ENCODE measurements at regions not wholly inside any gene's neighbourhood (a gene's known extent, or its start where the extent isn't known, plus 50 kb on each side); places are given as distances from the start of the nearest gene placed in this dataset.

DNA sequence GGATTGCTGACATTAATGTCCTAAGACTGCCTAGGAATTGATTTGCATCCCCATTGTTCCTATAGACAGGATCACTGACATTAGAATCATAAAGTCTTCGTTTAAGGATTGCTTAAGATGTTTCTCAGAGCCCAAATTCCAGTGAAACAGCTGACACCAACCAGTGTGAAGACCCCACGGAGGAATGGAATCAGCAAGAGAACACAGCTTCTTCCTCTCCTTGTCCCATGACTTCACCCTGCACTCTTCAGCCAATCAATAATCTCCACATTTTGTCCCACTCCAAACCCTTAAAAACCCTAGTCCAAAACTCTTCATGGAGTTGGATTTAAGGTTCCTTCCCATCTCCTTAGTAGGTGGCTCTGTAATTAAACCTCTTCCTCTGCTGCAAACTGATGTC, 157.0 kb upstream of the NDUFV2 start:
- DNase-seq, result no peak

DNA sequence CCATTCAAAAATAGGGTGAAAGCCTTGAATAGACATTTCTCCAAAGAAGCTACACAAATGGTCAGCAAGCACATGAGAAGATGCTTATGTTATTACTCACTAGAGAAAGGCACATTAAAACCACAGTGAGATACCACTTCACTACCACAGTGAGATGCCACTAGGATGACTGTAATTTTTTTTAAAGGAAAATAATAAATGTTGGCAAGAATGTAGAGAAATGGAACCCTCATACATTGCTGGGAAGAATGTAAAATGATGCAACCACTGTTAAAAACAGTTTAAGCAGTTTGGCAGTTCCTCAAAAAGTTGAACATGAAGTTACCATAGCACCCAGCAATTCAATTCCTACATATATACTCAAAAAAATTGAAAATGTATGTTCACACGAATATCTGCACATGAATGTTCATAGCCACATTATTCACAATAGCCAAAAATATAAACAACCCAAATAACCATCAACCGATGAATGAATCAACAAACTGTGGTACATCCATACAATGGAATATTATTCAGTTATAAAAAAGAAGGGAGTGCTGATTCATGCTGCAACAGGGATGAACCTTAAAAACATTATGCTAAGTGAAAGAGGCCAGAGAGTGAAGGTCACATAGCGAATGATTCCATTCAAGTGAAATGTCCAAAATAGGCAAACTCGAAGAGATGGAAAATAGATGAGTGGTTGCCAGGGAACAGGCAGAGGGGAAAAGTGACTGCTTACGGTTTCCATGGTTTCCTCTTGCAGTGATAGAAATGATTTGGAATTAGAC, 156.2 kb upstream of the NDUFV2 start:
- DNase-seq, result no peak

DNA sequence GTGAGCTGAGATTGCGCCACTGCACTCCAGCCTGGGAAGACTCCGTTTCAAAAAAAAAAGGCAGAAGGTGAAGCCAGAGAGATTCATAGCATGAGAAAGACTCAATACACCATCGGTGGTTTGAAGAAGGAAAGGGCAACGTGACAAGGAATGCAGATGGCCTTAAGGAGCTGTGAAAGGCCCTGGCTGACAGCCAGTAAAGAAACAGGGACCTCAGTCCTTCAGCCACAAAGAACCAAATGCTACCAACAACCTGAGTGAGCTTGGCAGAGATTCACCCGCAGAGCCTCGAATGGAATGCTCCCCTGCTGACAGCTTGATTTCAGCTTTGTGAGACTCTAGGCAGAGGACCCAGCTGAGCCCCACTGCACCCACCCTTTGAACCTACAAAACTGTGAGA, 154.9 kb upstream of the NDUFV2 start:
- DNase-seq, result no peak

DNA sequence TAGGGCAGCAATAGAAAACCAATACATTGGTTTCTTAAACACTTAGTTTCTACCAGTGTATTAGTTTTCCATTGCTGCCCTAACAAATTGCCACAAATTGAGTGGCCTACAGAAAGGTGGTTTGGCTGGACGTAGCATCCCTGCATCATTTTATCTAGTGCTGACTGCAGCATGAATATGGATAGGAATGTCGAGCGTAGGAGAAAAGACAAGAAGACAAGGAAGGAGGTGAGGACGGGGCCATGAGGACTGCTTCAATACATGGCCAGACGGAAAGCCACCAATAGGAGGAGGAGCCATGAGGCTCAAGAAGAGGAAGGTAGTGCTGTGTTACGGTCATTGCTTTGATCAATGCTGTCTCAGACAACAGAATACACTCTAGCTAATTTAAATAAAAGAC, 154.5 kb upstream of the NDUFV2 start:
- no peak for DNase-seq

DNA sequence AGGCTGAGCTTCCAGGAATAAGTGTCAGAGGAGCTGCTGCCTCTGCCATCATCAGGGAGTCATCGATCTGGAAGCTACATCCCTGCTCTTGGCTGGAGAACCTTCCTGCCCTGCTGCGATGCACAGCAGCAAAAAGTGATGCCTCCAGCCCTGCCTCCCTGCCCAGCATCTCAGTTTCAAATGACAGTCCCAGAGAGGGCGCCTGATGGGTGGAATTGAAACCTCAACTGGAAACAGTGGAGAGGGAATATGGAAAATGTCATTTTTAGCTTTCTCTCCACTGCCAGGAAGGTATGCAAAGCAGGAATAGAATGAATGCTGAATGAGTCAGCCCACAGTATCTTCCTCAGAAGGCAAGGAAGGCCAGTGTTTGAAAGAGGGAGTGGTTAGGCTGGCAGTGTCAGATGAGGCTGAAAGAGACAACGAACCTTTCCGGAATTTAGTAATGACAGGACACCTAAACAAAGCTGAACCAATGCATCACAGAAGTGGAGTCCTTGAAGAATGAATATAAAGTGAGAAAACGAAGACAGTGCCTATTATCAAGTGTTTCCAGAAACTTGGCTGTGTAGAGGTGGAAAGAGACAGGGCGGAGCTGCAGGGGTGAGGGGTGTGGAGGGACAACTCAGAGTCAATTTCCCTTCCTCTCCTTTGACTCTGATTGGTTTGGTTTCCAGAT, 153.9 kb upstream of the NDUFV2 start:
- DNase-seq, result no peak

DNA sequence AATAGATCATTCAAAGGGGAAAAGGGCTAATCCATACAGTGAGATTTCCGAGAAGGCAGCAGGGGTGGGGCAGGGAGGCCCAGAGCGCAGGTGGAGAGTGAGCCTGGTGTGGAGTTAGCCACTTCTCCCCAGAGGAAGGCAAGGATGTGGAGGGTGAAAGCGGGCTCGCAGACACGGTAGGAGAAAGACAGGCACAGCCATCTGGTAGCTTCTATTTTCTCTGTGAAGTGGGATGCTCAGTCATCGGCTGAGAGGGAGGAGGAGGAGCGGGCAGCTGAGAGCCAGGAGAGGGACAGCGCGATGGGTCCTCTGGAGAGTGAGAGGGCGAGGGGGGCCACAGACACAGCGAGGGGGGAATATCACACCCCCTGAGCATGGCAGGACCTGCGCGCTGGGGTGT, 153.3 kb upstream of the NDUFV2 start:
- peak; percentile 52 for DNase-seq

DNA sequence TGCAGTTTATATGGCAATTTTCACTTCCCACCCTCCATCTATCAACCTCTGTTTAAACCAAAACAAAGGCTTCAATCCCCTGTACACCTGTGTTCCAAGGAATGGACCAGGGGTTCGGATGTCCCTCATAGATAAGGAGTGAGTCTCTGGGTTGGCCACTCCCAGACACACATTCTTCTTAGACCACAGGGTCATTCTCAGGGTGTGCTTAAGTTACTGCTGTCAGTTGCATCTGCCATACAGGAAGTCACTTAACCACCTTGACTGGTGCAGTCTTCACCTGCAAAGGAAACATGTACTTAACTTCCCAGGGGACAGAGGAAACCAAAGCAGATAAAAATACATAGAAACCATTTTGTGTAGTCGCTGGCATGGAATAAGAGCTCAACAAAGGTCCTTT, 151.0 kb upstream of the NDUFV2 start:
- DNase-seq, result no peak

DNA sequence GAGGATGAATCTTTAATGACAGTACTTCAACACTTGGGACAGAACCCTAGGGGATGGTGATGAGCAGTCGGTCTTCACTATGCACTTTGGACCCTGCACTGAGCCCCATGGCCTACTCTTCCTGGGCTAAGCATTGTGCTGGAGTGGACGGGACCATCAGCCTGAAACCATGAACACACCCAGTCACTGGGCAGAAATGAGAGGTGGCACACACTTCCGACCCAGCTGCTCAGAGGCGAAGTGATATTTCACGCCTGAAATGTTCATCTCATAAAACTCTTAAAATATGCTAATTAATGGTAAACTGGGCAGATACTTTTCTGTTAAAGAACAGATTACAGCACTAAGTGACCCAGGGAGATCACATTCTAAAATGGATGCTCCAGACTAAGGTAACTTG, 150.3 kb upstream of the NDUFV2 start:
- DNase-seq, result no peak

DNA sequence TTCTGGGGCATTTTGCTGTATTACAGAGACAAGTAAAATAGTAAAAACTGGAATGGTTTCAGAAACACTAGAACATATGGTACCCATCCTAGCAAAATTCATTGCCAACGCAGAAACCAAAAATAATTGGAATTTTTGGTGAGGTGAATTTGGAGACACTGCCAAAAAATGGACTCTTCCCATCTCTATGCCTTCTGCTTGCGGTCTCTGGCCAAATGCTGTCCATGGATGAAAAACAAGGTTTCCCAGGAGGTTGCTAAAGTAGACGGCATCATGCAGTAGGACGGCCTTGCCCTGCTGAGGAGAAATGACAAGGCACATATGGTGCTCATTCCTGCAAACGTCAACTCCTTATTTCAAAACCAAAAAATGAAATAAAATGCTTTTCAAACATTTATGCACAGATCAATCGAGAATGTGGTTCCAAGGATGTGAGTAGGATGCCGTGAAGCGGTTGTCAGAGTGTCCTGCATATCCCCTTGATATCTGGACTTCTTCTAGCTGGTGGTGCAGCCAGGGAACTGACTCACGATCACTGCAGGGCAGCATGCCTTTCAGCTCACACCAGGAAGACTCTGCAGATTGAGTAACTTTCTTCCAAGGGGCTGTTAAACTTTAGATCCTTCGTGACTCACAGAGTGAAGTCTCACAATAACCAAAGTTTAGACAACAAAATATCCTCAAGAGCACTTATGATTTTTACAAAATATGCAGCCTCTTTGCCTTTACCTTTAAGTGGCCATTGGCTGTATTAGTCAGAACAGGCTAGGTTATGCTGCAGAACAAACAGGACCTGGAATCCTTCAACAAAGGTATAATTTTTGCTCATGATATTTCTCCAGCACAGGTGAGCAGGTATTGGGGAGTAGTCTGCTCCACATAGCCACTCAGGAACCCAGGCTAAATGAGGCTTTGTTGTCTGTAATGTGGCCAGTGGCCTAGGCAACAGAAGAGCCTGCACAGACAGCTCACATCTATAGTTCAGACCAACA, 149.4 kb upstream of the NDUFV2 start:
- DNase-seq, result no peak

DNA sequence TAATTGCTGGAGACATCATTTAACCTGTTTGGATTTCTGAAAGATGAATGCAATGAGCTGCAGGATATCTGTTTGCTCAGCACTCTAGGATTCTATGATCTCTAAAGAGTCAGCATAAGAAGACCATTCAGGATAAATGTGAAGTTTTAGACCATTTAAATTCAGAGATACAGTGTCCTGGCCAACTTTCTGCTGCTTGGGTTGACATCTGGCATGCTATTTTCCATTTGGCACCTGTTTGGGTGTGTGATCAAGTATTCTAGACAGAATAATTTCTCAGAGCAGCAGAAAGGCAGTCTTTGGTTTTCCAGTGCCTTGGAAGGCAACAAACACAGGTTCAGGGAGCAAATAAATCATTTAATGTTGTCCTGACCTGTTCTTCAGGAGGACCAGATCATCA, 144.8 kb upstream of the NDUFV2 start:
- DNase-seq, result no peak

DNA sequence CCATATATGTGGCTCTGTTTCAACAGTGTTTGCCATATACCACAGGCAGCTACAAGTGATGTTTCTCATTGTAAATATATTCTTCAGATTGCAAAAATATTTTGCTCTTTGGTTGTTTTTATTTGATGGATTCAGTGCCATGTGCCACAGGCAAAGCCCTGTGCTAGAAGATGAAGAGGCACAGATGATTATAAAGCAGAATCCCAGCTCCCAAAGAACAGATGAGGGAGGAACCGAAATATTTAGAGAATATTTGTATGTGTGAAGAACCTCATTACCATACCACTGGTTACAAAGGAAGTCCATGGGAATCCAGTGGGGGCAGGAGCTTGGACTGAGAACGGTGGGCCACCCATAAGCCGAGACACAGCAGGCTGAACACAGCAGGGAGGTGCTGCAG, 143.8 kb upstream of the NDUFV2 start:
- DNase-seq, result no peak

DNA sequence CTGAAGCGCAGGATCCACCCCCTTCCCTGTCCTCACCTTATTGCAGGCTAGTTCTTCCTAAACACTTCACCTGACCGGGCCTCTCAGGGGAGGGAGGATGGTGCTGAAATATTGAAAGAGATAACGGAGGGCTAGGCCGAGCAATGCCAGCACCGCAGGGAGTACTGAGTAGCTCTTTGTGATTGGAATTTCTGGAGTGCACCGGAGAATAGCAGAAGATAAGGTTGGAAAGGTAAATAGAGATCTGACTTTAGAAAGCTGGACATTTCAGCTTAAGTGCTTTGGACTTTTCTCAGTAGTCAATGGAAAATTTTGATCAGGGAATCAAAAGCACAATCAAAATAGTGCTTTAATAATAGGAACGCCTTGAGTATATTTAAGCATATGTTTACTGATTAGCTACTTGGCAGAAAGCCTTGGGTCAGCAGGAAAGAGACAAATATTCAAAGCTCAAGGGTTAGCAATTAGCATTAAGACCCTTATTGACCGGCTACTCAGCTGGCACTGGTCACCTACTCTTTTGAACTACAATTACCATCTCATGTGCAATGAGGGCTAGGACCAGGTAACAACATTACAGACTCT, 142.9 kb upstream of the NDUFV2 start:
- DNase-seq, result no peak

DNA sequence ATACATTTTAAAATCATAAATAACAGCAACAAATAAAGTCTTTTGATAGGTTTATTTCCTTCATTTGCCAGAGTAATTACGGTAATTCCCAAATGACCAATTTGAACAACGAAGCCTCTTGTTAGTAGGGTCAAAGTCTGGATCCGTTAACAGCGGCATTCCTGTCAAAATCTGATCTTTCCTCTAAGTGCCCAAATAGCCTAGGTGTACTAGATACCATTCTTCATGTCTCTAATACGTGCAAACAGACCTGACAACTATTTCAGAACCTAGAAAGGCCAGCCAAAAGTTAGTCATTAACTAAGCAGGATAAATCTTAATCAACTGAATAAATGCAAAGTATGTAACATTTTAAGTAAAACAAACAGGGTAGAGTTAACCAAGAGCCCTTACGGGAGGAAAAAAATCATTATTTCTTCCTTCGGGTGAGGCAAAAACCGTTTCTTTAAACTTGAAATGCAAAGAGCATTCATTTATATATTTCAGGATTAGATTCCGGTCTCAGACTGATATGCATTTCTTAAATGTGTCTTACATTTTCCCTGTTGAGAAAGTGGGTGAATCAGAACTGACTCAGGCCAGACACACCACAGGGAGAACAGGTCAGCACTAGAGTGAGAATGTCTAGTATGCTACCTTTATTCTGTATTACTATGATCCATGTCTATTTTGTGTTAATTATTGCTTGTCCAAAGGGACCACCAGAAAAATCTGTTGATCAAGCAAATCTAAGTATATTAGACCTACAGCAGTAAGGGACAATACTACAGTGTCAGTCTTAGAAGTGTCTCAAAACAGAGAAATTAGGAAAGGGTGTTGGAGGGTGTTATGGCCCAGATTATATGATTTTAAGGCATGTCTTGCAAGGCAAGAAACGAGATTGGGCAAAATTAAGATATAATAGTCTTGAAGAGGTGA, 141.5 kb upstream of the NDUFV2 start:
- no peak for DNase-seq

DNA sequence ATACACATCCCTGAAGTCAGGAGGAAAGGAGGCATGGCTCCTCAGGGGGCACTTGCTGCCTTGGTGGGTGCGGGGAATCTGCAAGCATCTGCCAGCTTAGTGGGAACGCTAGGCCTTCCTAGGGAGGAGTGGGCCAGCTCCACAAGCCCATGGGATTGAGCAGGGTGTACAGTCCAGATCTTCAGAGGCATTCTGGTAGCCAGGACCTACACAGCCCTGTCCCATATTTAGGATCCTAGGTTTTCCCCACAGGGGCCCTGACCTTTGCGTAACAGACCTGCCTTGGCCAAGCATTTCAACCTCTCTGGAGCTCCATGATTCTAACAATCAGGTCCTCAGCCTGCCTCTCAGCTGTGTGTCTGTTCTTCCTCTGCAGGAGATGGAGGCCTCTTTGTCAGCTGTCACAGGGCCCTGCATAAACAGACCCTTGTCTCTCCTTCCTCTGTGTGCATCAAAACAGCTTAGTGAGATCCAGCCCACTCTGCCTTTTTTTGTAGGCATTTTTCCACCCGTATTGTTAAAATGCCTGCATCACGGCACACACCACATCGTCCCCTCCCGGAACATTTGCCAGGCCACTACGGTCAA, 140.2 kb upstream of the NDUFV2 start:
- DNase-seq, result no peak

DNA sequence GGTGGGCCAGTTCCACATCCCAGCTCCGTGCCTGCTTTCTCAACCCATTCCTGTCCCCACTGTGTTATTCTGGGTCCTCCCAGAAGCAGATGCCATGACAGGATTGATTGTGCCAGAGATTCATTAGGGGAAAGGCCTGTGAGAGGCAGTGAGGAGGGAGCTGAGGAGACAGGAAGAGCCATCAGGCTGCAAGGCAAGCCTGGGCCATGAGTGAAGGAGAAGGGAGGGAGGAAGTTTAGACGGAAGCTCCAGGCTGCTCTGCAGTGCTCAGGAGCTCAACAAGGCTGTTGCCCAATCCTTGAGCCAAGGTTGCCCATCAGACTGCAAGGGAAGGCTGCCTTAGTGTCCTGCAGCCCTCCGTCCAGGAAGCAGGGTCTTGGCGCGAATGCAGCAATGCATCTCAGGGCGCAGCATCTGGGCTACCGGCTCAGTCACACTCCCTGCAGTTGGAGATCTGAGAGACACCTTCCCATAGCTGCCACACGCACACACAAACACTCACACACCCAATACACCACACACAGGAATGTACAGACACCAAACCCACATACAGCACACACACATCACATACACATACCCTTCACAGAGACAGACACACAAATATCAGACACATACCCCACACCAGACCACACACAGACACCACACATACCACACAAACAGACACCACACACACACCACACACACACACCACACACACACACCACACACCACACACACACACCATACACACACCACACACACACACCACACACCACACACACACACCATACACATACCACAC, 139.5 kb upstream of the NDUFV2 start:
- no peak for DNase-seq

DNA sequence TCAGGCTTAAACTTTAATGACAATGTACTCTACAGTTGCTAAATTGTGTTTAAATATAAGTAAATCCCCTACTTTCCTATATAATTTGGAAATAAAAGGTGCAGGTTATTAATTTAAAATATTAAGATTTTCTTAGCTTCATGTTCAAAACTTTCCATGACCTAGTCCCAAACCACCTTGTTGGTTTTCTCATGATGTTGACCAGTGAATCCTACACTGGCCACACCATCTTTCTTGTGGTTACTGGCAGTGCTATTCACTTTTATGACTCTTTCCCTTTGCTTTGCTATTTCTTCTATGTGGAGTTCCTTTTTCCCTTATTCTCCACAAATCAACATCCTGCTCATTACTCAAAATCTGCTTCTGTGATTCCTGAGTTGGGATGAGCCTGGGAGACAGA, 138.6 kb upstream of the NDUFV2 start:
- no peak for DNase-seq

DNA sequence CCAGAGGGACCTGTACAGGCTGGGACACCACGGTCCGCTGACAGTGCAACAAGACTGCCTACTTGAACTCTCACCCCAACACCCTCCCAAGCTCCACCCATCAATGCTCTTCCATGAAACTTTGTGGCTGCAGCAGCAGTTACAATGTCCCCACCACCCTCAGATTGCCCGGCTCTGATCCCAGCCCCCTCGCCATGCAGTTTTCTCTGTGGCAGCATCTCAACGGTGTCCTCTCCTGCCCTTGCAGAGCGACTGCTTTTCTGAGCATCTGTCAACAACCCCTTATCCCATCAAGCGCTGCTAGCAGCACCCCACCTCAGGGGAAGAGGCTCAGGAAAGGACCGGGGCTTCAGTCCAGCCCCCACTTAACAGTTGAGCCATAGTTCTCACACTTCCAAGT, 137.1 kb upstream of the NDUFV2 start:
- DNase-seq, result no peak

DNA sequence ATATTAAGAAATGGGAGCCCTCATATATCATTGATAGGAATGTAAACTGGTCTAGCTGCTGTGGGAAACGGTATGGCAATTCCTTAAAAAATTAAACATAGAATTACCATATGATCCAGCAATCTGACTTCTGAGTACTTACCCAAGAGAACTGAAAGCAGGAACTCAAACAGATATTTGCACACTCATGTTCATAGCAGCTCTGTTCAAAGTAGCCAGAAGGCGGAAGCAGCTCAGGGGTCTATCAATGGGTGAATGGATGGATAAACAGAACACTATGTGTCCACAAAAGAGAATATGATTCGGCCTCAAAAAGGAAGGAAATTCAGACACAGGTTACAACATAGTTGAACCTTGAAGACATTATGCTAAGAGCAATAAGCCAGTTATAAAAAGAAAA, 135.7 kb upstream of the NDUFV2 start:
- DNase-seq, result no peak

DNA sequence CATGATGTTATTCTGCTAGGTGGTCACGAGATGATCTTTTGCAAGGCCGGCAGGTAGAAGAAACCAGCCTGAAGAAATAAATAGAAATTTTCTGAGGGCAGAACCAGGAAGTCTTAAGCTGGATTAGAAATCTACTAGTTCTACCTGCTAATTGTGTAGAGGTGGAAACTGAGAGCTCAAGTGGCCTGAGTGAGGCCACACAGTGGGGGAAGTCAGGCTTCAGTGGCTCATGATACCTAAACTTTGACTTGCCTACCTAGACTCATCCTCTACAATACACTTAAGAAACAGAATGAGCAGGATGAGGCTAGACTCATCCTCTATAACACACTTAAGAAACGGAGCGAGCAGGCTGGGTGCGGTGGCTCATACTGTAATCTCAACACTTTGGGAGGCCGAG, 134.9 kb upstream of the NDUFV2 start:
- DNase-seq, result no peak

DNA sequence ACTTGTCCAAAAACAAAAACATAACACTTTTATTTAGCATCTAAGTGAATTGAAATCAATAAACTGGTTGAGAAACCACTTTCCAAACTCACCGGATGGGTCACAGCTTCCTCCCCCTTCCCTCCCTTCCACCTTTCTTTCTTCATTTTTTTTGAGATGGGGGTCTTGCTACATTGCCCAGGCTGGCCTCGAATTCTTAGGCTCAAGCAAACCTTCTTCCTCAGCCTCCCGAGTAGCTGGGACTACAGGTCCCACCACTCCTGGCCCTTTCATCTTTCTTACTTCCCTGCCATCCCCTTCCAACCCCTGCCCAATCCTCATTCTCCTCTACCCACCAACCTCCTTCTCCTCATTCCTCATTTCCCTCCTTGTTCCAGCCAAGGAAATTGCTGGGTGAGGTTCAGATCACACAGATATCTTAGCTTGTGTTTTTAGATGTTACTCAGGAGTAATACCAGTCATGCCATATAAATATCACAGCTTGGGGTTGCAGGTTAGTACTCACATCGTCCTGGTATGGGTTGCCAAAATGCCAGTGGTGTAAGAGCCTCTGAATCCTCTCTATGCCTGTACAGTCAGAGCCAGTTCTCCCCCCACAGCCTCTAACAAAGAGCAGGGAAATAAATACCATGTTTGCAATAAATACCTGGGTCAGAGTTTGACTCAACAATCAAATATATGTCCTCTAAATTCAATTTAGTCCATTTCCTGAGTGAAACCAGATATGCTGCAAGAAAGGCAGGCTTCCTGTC, 132.7 kb upstream of the NDUFV2 start:
- no peak for DNase-seq
